ENCODE measurements at regions not wholly inside any gene's neighbourhood (a gene's known extent, or its start where the extent isn't known, plus 50 kb on each side); places are given as distances from the start of the nearest gene placed in this dataset.

DNA sequence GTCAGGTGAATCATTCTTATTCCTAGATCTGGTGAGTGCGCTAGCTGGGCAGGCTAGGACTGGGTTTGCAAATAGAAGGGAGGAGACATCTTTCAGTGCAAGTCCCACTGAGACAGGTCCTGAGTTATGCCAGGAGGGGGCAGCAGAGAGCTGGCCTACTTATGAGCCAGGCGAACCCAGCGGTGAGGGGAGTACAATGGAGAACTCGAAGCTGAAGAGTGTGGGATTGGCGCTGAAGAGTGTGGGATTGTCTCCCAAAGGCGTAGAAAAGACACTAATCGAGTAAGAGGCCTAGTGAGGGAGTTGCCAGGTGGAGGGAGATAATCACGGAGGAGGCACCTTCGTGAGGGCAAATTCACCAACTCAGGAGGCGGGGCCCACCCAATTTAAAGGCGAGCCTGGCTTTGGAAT lies 91.7 kb upstream of the CXorf66 start (continued):
- TF ChIP-seq, protein P1, sequence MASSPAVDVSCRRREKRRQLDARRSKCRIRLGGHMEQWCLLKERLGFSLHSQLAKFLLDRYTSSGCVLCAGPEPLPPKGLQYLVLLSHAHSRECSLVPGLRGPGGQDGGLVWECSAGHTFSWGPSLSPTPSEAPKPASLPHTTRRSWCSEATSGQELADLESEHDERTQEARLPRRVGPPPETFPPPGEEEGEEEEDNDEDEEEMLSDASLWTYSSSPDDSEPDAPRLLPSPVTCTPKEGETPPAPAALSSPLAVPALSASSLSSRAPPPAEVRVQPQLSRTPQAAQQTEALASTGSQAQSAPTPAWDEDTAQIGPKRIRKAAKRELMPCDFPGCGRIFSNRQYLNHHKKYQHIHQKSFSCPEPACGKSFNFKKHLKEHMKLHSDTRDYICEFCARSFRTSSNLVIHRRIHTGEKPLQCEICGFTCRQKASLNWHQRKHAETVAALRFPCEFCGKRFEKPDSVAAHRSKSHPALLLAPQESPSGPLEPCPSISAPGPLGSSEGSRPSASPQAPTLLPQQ (tag by site-specific recombination; IDR thresholded peaks at IDR 0.05), result peak; percentile 96
- TF ChIP-seq ZFHX2 (tag by site-specific recombination; conservative IDR thresholded peaks at IDR 0.05), result 0 out of 2 replicates have a peak, but pooled peaks have one; percentile 16
- peak; percentile 97 for TF ChIP-seq ZFP69B (tag by site-specific recombination; IDR thresholded peaks at IDR 0.05)
- TF ChIP-seq ZNF654 (tag by site-specific recombination; IDR thresholded peaks at IDR 0.05; ENCODE audit: low read depth), result peak; percentile 98
- TF ChIP-seq, protein P2, sequence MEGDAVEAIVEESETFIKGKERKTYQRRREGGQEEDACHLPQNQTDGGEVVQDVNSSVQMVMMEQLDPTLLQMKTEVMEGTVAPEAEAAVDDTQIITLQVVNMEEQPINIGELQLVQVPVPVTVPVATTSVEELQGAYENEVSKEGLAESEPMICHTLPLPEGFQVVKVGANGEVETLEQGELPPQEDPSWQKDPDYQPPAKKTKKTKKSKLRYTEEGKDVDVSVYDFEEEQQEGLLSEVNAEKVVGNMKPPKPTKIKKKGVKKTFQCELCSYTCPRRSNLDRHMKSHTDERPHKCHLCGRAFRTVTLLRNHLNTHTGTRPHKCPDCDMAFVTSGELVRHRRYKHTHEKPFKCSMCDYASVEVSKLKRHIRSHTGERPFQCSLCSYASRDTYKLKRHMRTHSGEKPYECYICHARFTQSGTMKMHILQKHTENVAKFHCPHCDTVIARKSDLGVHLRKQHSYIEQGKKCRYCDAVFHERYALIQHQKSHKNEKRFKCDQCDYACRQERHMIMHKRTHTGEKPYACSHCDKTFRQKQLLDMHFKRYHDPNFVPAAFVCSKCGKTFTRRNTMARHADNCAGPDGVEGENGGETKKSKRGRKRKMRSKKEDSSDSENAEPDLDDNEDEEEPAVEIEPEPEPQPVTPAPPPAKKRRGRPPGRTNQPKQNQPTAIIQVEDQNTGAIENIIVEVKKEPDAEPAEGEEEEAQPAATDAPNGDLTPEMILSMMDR (tag by site-specific recombination; IDR thresholded peaks at IDR 0.05), result peak; percentile 86
- TF ChIP-seq EGR2 (tag by site-specific recombination; IDR thresholded peaks at IDR 0.05; ENCODE audit: low read depth), result peak; percentile 73

DNA sequence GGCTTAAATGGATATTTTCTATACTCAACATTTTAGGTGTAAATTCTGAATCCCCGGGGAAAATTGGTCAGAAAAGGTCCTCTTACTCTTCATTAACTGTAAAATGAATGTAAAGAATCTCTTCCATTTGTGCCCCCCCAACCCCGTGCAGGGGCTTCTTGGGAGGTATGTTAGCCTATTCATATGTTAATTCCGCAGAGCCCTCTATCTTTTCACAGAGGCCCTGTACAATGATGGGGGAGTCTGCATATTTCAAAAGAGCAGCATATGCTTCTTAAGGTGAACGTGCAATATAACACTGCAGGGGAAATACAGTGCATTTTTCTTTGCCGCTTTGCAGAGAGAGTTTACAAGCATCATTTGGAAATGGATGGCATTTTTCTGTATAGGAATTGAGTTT lies 88.5 kb upstream of the CXorf66 start:
- TF ChIP-seq ZNF747 (tag by site-specific recombination; IDR thresholded peaks at IDR 0.05) (no peak), GLI4 (tag by site-specific recombination; IDR thresholded peaks at IDR 0.05) (no peak), ZNF324 (tag by site-specific recombination; IDR thresholded peaks at IDR 0.05) (no peak), ZNF510 (tag by site-specific recombination; IDR thresholded peaks at IDR 0.05; ENCODE audit: insufficient replicate concordance) (no peak), WT1 (tag by site-specific recombination; IDR thresholded peaks at IDR 0.05) (no peak), ZNF624 (tag by site-specific recombination; IDR thresholded peaks at IDR 0.05) (no peak)
- CTCF ChIA-PET, result interaction anchor here (0.6 to 9.5 kb wide), 5 partner anchors 19 to 608 kb away, joined by 4 to 64 read pairs (median 6); no protein-coding TSS in a partner anchor
- no peaks in the 10 kb centered on the region for H3K9me3 ChIP-seq (ENCODE audit: control insufficient read depth, insufficient read depth, low read depth, low read length)
- no peak overlapping the region for H3K27ac ChIP-seq (ENCODE audit: extremely low read depth, low read depth, low read length)
- H3K36me3 ChIP-seq (ENCODE audit: control insufficient read depth in 2 of 2, insufficient read depth in 1 of 2, low read length in 2 of 2), result no peaks in the 10 kb centered on the region
- H3K4me1 ChIP-seq (ENCODE audit: control insufficient read depth, insufficient read depth, low read length), result no peaks in the 10 kb centered on the region
- POLR2A ChIA-PET, result no interaction called here
- H3K4me3 ChIP-seq (ENCODE audit: low read depth, low read length), result no peak overlapping the region

DNA sequence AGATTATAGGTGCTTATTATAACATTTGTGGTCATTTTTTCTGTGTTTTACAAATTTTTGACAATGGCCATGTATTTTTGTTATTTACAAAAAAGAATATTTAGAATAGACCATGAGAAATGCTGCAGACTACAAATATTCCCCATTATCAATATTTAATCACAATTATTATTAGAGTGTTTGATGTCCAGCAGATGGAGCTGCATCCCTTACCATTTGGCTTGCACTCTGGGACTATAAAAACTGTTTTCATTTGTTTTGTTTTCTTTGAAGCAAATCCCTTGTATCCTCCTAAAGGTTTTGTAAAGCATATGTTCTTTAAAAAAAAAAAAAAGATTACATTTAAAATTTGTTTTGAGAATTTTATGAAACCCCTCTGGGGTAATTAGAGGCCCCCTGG lies 85.6 kb upstream of the CXorf66 start:
- Histone ChIP-seq H3K4me3 (ENCODE audit: low read depth, low read length) (no peak overlapping the region), H3K36me3 (ENCODE audit: control insufficient read depth in 2 of 2, insufficient read depth in 1 of 2, low read length in 2 of 2) (no peaks in the 10 kb centered on the region), H3K27ac (ENCODE audit: extremely low read depth, low read depth, low read length) (no peak overlapping the region), H3K4me1 (ENCODE audit: control insufficient read depth, insufficient read depth, low read length) (no peaks in the 10 kb centered on the region), H3K9me3 (ENCODE audit: control insufficient read depth, insufficient read depth, low read depth, low read length) (no peaks in the 10 kb centered on the region)
- ChIA-PET CTCF (interaction anchor here (0.6 to 3.1 kb wide), 18 partner anchors 9 to 1202 kb away, joined by 3 to 17 read pairs (median 4); no protein-coding TSS in a partner anchor), POLR2A (no interaction called here)
- TF ChIP-seq ZNF76 (tag by site-specific recombination; IDR thresholded peaks at IDR 0.05; ENCODE audit: borderline replicate concordance, low read depth) (no peak), ZNF654 (tag by site-specific recombination; IDR thresholded peaks at IDR 0.05; ENCODE audit: low read depth) (peak; percentile 53)

DNA sequence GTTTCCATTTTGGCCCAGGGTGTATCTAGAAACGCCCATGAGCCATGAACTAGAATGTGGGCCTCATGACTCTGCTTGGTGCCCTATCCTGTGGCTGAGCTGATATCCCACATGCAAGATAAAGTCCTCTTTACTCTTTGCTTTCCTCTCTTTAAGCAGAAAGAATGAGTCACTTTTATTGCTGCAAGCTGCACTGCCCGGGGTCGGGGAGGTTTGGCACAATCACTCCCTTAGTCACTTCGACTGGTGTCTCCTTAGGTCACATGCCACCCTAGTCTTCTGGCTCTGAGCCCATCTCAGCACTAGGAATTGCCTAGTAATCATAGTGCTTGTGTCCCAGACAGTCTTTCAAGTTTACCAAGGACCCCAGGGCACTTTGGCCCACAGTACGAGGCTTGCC lies 75.1 kb upstream of the CXorf66 start:
- Histone ChIP-seq H3K4me1 (ENCODE audit: control insufficient read depth, insufficient read depth, low read length) (no peaks in the 10 kb centered on the region), H3K36me3 (ENCODE audit: control insufficient read depth in 2 of 2, insufficient read depth in 1 of 2, low read length in 2 of 2) (no peaks in the 10 kb centered on the region), H3K9me3 (ENCODE audit: control insufficient read depth, insufficient read depth, low read depth, low read length) (no peaks in the 10 kb centered on the region), H3K27ac (ENCODE audit: extremely low read depth, low read depth, low read length) (no peak overlapping the region; the same call in 1 of the 2 replicates), H3K4me3 (ENCODE audit: low read depth, low read length) (no peak overlapping the region)
- POLR2A ChIA-PET, result no interaction called here
- CTCF ChIA-PET, result interaction anchor here (0.8 kb wide), 1 partner anchor 625 kb away, joined by 3 read pairs; no protein-coding TSS in a partner anchor
- TF ChIP-seq ZNF404 (tag by site-specific recombination; IDR thresholded peaks at IDR 0.05) (no peak), ZNF23 (tag by site-specific recombination; IDR thresholded peaks at IDR 0.05; ENCODE audit: borderline replicate concordance) (no peak), ZNF660 (tag by site-specific recombination; IDR thresholded peaks at IDR 0.05) (0 out of 2 replicates have a peak, but pooled peaks have one; percentile 33), HOXC10 (CRISPR knock-in tag; IDR thresholded peaks at IDR 0.05) (no peak), ZNF169 (tag by site-specific recombination; IDR thresholded peaks at IDR 0.05) (no peak), ZNF544 (tag by site-specific recombination; IDR thresholded peaks at IDR 0.05) (no peak), ZNF184 (tag by site-specific recombination; IDR thresholded peaks at IDR 0.05) (no peak), ZNF560 (tag by site-specific recombination; IDR thresholded peaks at IDR 0.05; ENCODE audit: borderline replicate concordance) (no peak)
- TF ChIP-seq, protein P3, sequence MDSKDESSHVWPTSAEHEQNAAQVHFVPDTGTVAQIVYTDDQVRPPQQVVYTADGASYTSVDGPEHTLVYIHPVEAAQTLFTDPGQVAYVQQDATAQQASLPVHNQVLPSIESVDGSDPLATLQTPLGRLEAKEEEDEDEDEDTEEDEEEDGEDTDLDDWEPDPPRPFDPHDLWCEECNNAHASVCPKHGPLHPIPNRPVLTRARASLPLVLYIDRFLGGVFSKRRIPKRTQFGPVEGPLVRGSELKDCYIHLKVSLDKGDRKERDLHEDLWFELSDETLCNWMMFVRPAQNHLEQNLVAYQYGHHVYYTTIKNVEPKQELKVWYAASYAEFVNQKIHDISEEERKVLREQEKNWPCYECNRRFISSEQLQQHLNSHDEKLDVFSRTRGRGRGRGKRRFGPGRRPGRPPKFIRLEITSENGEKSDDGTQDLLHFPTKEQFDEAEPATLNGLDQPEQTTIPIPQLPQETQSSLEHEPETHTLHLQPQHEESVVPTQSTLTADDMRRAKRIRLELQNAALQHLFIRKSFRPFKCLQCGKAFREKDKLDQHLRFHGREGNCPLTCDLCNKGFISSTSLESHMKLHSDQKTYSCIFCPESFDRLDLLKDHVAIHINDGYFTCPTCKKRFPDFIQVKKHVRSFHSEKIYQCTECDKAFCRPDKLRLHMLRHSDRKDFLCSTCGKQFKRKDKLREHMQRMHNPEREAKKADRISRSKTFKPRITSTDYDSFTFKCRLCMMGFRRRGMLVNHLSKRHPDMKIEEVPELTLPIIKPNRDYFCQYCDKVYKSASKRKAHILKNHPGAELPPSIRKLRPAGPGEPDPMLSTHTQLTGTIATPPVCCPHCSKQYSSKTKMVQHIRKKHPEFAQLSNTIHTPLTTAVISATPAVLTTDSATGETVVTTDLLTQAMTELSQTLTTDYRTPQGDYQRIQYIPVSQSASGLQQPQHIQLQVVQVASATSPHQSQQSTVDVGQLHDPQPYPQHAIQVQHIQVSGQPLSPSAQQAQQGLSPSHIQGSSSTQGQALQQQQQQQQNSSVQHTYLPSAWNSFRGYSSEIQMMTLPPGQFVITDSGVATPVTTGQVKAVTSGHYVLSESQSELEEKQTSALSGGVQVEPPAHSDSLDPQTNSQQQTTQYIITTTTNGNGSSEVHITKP (tag by site-specific recombination; IDR thresholded peaks at IDR 0.05), result 0 out of 2 replicates have a peak, but pooled peaks have one; percentile 42

All from HEK293 (cell line).